Smooth muscle cell (in vitro differentiated cells): ENCODE measurements at regions not wholly inside any gene's neighbourhood (a gene's known extent, or its start where the extent isn't known, plus 50 kb on each side); places are given as distances from the start of the nearest gene placed in this dataset.

Experiments used
- DNase-seq: peaks from one replicate; lab custom pipeline; 2025; ENCODE audit not compliant: unreplicated experiment; lab: John Stamatoyannopoulos, UW
- H2AFZ ChIP-seq: fragments of 200-600 bp; sonication (generic); 2 replicates; pipeline ENCODE4 v1.6.0; 2016; ENCODE audit warnings: antibody characterized with exemption, low read depth, mild to moderate bottlenecking
- H3F3A ChIP-seq: fragments of 200-600 bp; sonication (generic); 2 replicates; pipeline ENCODE4 v1.6.0; 2017; ENCODE audit warnings: antibody characterized with exemption, low read depth
- H3K27ac ChIP-seq: fragments of 200-600 bp; sonication (generic); 2 replicates; pipeline ENCODE4 v1.5.1; 2016; ENCODE audit warnings: low read depth, mild to moderate bottlenecking
- H3K27me3 ChIP-seq: fragments of 200-600 bp; sonication (generic); 2 replicates; pipeline ENCODE4 v1.6.1; 2016; ENCODE audit warnings: low read depth, mild to moderate bottlenecking
- H3K36me3 ChIP-seq: fragments of 200-600 bp; sonication (generic); 2 replicates; pipeline ENCODE4 v1.5.1; 2016; ENCODE audit warnings: low read depth
- H3K4me1 ChIP-seq: fragments of 200-600 bp; sonication (generic); 2 replicates; pipeline ENCODE4 v1.5.1; 2016; ENCODE audit warnings: low read depth
- H3K4me2 ChIP-seq: fragments of 200-600 bp; sonication (generic); 2 replicates; pipeline ENCODE4 v1.6.0; 2016; ENCODE audit warnings: mild to moderate bottlenecking
- H3K4me3 ChIP-seq: fragments of 200-600 bp; sonication (generic); 2 replicates; pipeline ENCODE4 v1.5.1; 2016; ENCODE audit warnings: mild to moderate bottlenecking
- H3K79me2 ChIP-seq: fragments of 200-600 bp; sonication (generic); 2 replicates; pipeline ENCODE4 v1.6.0; 2016; ENCODE audit warnings: low read depth, mild to moderate bottlenecking
- H3K9ac ChIP-seq: fragments of 200-600 bp; sonication (generic); 2 replicates; pipeline ENCODE4 v1.6.0; 2016; ENCODE audit warnings: low read depth
- H3K9me3 ChIP-seq: fragments of 200-600 bp; sonication (generic); replicated peaks from 2 replicates; pipeline ENCODE4 v1.5.1; 2016; ENCODE audit warnings: low read depth
- H4K20me1 ChIP-seq: fragments of 200-600 bp; sonication (generic); 2 replicates; pipeline ENCODE4 v1.6.0; 2016; ENCODE audit warnings: low read depth
- WGBS: methylation state at CpG from one replicate; pipeline ENCODE4 v1.1.7; 2016; ENCODE audit warnings: low lambda C conversion rate; 5-methylcytosine and 5-hydroxymethylcytosine counted together
- TF ChIP-seq, protein P1 (sequence below): fragments of 200-600 bp; sonication (generic); IDR thresholded peaks from 2 replicates; pipeline ENCODE4 v1.5.1; 2017; ENCODE audit warnings: borderline replicate concordance, mild to moderate bottlenecking, antibody characterized with exemption; ENCODE audit not compliant: insufficient read depth, poor library complexity, severe bottlenecking

- Histone ChIP-seq H3K27me3 (no peaks in the 10 kb centered on the region), H3K79me2 (no peaks in the 10 kb centered on the region), H3F3A (no peaks in the 10 kb centered on the region), H3K4me3 (no peak overlapping the region), H3K36me3 (no peaks in the 10 kb centered on the region), H3K4me2 (no peak overlapping the region), H3K9ac (no peak overlapping the region), H3K9me3 (no peaks in the 10 kb centered on the region), H2AFZ (no peak overlapping the region), H4K20me1 (no peaks in the 10 kb centered on the region), H3K4me1 (no peaks in the 10 kb centered on the region), H3K27ac (no peak overlapping the region)
- 66% methylated on average over 5 of the region's 5 CpGs for WGBS
- no peak for DNase-seq
- TF ChIP-seq, protein P1, sequence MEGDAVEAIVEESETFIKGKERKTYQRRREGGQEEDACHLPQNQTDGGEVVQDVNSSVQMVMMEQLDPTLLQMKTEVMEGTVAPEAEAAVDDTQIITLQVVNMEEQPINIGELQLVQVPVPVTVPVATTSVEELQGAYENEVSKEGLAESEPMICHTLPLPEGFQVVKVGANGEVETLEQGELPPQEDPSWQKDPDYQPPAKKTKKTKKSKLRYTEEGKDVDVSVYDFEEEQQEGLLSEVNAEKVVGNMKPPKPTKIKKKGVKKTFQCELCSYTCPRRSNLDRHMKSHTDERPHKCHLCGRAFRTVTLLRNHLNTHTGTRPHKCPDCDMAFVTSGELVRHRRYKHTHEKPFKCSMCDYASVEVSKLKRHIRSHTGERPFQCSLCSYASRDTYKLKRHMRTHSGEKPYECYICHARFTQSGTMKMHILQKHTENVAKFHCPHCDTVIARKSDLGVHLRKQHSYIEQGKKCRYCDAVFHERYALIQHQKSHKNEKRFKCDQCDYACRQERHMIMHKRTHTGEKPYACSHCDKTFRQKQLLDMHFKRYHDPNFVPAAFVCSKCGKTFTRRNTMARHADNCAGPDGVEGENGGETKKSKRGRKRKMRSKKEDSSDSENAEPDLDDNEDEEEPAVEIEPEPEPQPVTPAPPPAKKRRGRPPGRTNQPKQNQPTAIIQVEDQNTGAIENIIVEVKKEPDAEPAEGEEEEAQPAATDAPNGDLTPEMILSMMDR: no peak
Observed at GRCh38 chr2:107728586-107728985, 98.1 kb upstream of the RGPD4 start.

GRCh38 chr2:107729440-107729839, 97.3 kb upstream of the RGPD4 start:
- H4K20me1 ChIP-seq: no peaks in the 10 kb centered on the region
- no peak overlapping the region for H3K4me2 ChIP-seq
- H3K36me3 ChIP-seq: no peaks in the 10 kb centered on the region
- H2AFZ ChIP-seq: no peak overlapping the region
- no peaks in the 10 kb centered on the region for H3K79me2 ChIP-seq
- no peak overlapping the region for H3K4me3 ChIP-seq
- H3K4me1 ChIP-seq: no peaks in the 10 kb centered on the region
- H3K9me3 ChIP-seq: no peaks in the 10 kb centered on the region
- H3K27ac ChIP-seq: no peak overlapping the region
- no peak overlapping the region for H3K9ac ChIP-seq
- H3K27me3 ChIP-seq: no peaks in the 10 kb centered on the region
- 68% methylated on average over 3 of the region's 3 CpGs for WGBS
- TF ChIP-seq, protein P1: no peak
- DNase-seq: no peak
- no peaks in the 10 kb centered on the region for H3F3A ChIP-seq

GRCh38 chr2:107730898-107731297, 95.8 kb upstream of the RGPD4 start:
- no peaks in the 10 kb centered on the region for H3K9me3 ChIP-seq
- no peak overlapping the region for H3K9ac ChIP-seq
- H3K4me3 ChIP-seq: no peak overlapping the region
- no peak for DNase-seq
- no peaks in the 10 kb centered on the region for H3K27me3 ChIP-seq
- H3F3A ChIP-seq: no peaks in the 10 kb centered on the region
- TF ChIP-seq, protein P1: no peak
- no peak overlapping the region for H3K4me2 ChIP-seq
- H2AFZ ChIP-seq: no peak overlapping the region
- H4K20me1 ChIP-seq: no peaks in the 10 kb centered on the region
- H3K79me2 ChIP-seq: no peaks in the 10 kb centered on the region
- H3K36me3 ChIP-seq: no peaks in the 10 kb centered on the region
- 73% methylated on average over 2 of the region's 2 CpGs for WGBS
- H3K27ac ChIP-seq: no peak overlapping the region
- no peaks in the 10 kb centered on the region for H3K4me1 ChIP-seq

DNA sequence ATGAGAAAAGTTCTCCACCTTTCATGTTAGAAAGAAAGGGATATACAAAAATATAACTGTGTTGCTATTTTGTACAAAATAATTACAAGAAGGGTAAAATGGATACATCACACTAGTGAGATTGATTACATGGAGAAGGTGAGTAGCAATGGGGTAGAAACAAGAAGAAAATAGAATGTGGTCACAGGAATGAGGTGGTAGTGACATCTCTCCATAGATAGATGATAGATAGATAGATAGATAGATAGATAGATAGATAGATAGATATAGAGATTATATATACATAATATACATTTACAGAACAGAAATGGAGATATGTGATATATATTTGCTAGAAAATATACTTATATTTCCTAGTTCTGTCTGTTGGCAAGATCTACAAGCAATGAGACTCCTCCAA, 95.3 kb upstream of the RGPD4 start:
- H3K27me3 ChIP-seq: no peaks in the 10 kb centered on the region
- H3K9me3 ChIP-seq: no peaks in the 10 kb centered on the region
- no peak overlapping the region for H3K4me2 ChIP-seq
- H3K27ac ChIP-seq: no peak overlapping the region
- no peaks in the 10 kb centered on the region for H3F3A ChIP-seq
- H3K36me3 ChIP-seq: no peaks in the 10 kb centered on the region
- no peaks in the 10 kb centered on the region for H3K79me2 ChIP-seq
- H3K4me3 ChIP-seq: no peak overlapping the region
- DNase-seq: no peak
- H2AFZ ChIP-seq: no peak overlapping the region
- TF ChIP-seq, protein P1: no peak
- H3K4me1 ChIP-seq: no peaks in the 10 kb centered on the region
- no peaks in the 10 kb centered on the region for H4K20me1 ChIP-seq
- H3K9ac ChIP-seq: no peak overlapping the region
